ENCODE measurements at regions not wholly inside any gene's neighbourhood (a gene's known extent, or its start where the extent isn't known, plus 50 kb on each side); places are given as distances from the start of the nearest gene placed in this dataset.

DNA sequence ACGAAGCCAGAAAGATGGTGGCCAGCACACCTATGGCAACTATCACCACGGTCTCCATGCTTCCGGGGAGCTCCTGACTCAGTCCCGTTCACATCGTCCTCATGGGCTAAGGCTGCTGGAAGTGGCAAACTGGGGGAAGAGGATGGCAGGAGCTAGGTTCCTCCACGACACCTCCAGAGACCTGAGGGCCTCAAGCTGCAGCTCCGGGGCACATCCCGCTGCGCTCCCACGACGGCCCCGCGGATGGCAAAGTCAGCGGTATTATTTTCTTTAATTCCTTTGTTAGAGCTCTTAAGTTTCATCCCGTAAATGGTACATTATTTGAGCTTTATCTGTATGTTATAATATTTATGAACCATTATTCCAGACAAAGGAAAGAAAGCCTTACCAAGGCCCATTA, 190.5 kb downstream of the DACT1 start:
- Histone ChIP-seq H3K4me1 (replicated peaks in 1 of 2) (no peaks in the 10 kb centered on the region), H3K27me3 (no peaks in the 10 kb centered on the region), H3K4me3 (no peak overlapping the region), H3K27ac (no peak overlapping the region), H3K9me3 (replicated peaks in 1 of 3) (no peaks in the 10 kb centered on the region), H3K36me3 (replicated peaks in 1 of 2) (no peaks in the 10 kb centered on the region)
- WGBS, 4 donors: 93 to 95% (median 94%) methylated on average over 14 to 15 of the region's 15 CpGs
- TF ChIP-seq POLR2A (IDR thresholded peaks at IDR 0.05): no peak
- TF ChIP-seq, protein P1, sequence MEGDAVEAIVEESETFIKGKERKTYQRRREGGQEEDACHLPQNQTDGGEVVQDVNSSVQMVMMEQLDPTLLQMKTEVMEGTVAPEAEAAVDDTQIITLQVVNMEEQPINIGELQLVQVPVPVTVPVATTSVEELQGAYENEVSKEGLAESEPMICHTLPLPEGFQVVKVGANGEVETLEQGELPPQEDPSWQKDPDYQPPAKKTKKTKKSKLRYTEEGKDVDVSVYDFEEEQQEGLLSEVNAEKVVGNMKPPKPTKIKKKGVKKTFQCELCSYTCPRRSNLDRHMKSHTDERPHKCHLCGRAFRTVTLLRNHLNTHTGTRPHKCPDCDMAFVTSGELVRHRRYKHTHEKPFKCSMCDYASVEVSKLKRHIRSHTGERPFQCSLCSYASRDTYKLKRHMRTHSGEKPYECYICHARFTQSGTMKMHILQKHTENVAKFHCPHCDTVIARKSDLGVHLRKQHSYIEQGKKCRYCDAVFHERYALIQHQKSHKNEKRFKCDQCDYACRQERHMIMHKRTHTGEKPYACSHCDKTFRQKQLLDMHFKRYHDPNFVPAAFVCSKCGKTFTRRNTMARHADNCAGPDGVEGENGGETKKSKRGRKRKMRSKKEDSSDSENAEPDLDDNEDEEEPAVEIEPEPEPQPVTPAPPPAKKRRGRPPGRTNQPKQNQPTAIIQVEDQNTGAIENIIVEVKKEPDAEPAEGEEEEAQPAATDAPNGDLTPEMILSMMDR (IDR thresholded peaks at IDR 0.05): no peak
- DNase-seq: no peak
- intact Hi-C loops (cut with DNase I): no loop called here

- WGBS, 4 donors: 47 to 62% (median 60%) methylated on average over 3 of the region's 3 CpGs
- no peaks in the 10 kb centered on the region for H3K9me3 ChIP-seq (replicated peaks in 1 of 3)
- H3K27me3 ChIP-seq: no peaks in the 10 kb centered on the region
- H3K36me3 ChIP-seq (replicated peaks in 1 of 2): no peaks in the 10 kb centered on the region
- TF ChIP-seq, protein P1 (IDR thresholded peaks at IDR 0.05): no peak
- TF ChIP-seq POLR2A (IDR thresholded peaks at IDR 0.05): no peak
- H3K4me1 ChIP-seq (replicated peaks in 1 of 2): no peaks in the 10 kb centered on the region
- intact Hi-C loops (cut with DNase I): no loop called here
- no peak overlapping the region for H3K4me3 ChIP-seq
- H3K27ac ChIP-seq: no peak overlapping the region
- no peak for DNase-seq
Observed at GRCh38 chr14:58829594-58829993, 191.8 kb downstream of the DACT1 start.

DNA sequence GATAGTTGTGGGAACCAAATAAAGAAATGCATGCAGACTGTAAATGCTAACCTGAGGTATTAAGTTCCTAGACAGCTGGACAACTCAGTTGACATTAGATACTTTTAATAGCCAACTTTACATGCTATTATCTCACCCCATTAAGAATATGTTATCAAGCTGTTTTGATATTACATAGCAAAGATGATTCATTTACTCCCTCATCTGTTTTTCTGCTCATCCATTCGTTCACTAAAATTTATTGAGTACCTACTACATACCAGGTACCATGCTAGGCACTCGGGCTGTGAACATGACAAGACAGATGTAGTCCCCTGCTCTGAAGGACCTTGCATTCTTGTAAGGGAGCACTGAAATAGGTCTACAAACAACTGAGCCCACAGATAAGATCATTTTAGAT, 192.4 kb downstream of the DACT1 start:
- Histone ChIP-seq H3K4me1 (replicated peaks in 1 of 2) (no peaks in the 10 kb centered on the region), H3K36me3 (replicated peaks in 1 of 2) (no peaks in the 10 kb centered on the region), H3K4me3 (no peak overlapping the region), H3K27me3 (no peaks in the 10 kb centered on the region), H3K9me3 (replicated peaks in 1 of 3) (no peaks in the 10 kb centered on the region), H3K27ac (no peak overlapping the region)
- WGBS, 4 donors: 74 to 88% (median 80%) methylated on average over 2 of the region's 2 CpGs
- intact Hi-C loops (cut with DNase I): no loop called here
- TF ChIP-seq POLR2A (IDR thresholded peaks at IDR 0.05): no peak
- TF ChIP-seq, protein P1 (IDR thresholded peaks at IDR 0.05): no peak
- DNase-seq: no peak

DNA sequence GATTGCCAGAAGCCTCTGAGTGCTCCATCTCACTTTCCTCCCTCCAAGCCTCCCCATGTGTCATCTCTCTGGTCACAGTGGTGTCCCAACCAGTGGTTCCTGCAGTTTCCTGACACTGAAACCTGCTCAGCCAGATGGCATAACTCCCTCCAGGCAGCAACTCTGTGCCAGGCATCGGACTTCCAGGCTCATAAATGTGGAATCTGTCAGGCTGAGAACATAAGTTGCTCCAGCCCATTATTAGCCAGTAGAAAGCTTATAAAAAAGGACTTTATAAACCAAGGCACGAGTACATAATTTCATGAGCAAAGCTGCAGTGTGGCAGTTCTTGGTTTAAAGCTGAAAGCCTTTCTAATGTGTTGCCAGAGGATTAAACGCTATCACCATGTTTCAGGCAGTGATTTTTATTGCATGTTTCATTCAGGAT, 194.3 kb downstream of the DACT1 start:
- intact Hi-C loops (cut with DNase I): no loop called here
- H3K27ac ChIP-seq: no peak overlapping the region
- H3K36me3 ChIP-seq (replicated peaks in 1 of 2): no peaks in the 10 kb centered on the region
- 50 to 62% (median 56%) methylated on average over 3 of the region's 3 CpGs for WGBS, 4 donors
- H3K27me3 ChIP-seq: no peaks in the 10 kb centered on the region
- no peaks in the 10 kb centered on the region for H3K9me3 ChIP-seq (replicated peaks in 1 of 3)
- TF ChIP-seq POLR2A (IDR thresholded peaks at IDR 0.05): no peak
- TF ChIP-seq, protein P1 (IDR thresholded peaks at IDR 0.05): no peak
- no peaks in the 10 kb centered on the region for H3K4me1 ChIP-seq (replicated peaks in 1 of 2)
- no peak for DNase-seq
- no peak overlapping the region for H3K4me3 ChIP-seq

Data from adrenal gland (tissue), 9 donors.